HG02763 (cell line): ENCODE measurements at regions not wholly inside any gene's neighbourhood (a gene's known extent, or its start where the extent isn't known, plus 50 kb on each side); places are given as distances from the start of the nearest gene placed in this dataset.
"Not testable (repeated sequence)": the region's sequence is repeated elsewhere in the genome, so short reads cannot be mapped to it uniquely, and the experiment has no call there.

Experiments
- ATAC-seq: cut with Tn5 transposase; IDR thresholded peaks from one replicate; pipeline ENCODE4 v1.9.1; 2021; ENCODE audit warnings: mild to moderate bottlenecking, moderate library complexity; ENCODE audit not compliant: unreplicated experiment

DNA sequence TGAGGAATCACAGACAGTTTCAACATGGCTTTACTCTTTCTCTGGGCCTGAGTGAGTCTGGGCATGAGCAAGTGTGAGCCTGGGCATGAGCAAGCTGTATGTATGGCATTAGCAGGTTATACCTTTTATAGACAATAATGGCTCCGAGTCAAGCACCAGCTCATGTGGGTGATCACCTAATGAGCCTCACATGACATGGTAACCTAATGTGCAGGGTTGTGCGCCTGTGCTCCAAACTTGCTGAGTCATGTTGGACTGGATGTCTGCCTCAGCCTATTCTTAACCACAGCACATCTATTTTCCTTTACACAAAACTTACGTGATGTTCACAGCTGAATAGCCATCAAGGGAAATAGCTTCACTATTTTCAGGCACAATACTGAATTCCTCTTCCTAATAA is 236.2 kb upstream of the NRIP1 start:
- ATAC-seq = no peak

DNA sequence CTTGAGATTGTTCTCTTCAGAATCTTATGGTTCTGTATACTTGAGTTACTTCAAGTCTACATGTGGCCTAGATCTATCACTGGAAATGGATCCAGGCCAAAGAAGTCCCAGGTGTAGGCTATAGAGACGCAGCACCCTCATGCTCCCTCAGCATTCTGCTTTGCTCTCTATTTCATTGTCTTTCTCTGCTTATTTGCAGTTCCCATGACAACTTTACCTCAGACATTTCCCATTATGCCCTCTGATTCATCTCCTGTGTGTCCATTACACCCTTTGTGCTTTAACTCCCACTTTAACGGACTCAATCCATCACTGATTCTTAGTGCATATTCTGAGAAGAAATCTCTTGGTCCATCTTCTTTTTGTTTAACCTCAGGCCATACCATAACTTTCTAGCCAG is 236.9 kb upstream of the NRIP1 start:
- ATAC-seq = no peak

DNA sequence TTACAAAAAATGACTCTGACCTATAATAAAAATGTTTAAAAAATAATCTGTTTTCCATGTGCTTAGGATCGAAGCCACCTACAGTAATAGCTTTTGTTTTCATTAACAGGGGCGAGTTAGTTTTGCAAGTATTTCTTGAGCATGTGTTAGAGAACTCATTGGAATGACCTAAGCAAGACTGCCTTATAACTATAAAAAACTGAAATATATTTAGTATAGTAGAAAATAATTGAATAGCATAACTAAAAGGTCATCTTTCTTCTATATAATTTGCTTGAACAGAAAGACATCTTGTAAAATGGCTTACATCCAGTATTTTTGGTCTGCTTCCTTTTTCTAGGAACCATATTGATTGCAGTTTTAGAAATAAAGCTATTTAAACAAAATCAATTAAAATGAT is 241.5 kb upstream of the NRIP1 start:
- ATAC-seq = no peak

DNA sequence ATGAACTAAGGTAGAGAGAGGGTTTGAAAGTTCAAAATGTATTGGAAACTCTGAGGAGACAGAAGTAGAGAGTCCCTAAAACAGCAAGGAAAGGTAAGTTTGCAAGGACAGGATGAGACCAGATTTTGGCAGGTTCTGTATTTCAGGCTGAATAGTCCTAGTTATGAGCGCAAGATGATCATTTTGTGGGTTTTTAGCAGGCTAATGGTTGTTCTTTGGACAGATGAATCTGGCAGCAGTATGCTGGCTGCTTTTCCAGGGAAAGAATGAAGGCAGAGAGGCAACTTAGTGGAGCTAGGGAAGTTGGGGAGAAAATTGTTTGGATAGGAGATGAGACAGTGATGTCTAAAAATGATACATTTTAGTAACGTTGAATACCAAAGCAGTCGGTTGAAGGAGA is 243.5 kb upstream of the NRIP1 start:
- ATAC-seq = no peak

DNA sequence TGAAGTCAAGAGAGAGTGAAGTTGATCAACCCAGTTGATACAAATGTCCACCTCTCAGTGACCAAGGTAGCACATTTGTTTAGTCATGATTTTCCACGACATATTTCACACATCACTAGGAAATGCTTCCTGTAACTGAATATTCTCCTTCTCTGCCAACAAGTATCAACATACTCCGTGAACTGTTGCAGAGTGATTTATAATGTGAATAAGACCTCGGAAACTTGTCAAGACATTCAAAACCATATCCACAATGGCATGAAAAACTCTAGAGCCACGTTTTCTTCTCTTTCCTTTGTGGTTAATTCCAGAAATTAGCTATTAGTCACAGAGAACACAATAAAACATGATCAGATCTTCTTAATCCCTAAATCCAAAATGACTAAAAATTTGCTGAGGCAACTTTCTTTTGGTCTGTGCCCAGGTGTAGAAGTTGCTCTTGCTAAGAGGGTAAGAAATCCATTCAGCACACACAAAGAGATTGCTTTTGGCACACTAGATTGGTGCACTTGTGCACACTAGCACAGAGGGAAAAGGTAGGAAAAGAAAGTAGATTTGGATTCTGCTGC is 244.3 kb upstream of the NRIP1 start:
- ATAC-seq = no peak

DNA sequence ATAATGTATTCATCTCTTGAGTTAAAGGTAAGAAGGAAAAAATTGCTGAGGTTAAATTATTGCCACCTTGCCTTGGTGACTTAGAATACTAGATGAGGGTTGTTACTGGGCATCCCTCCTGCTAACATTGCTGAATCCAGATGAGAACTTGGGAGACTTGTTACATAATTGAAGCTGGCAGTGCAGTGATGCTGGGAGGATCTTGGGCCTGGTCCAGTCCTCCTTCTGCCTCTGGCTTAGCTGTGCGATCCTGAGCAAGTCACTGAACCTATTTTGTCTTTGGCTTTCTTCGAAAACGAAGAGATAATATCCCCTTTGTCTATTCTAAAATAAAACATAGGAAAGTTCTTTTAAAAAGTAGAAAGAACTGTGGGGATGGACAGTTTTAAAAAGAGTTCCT is 244.9 kb upstream of the NRIP1 start:
- no peak for ATAC-seq

DNA sequence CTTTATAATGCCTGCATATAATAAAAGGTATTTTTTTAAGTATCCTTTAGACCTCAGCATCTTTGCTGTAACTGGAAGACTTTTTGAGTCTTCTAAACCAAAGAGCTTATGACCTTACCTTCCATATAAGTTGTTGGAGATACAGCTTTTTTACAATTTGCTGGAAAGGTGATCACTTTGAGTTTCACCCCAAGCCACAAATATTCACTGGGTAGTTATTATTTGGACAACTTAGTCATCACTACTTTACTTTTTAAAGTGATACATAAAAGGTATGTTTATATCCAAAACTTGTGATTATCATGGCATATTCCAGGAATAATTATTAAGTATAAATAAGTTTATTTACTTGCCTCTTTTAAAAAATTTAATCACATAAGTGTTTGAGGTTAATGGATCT is 246.7 kb upstream of the NRIP1 start:
- ATAC-seq = no peak

DNA sequence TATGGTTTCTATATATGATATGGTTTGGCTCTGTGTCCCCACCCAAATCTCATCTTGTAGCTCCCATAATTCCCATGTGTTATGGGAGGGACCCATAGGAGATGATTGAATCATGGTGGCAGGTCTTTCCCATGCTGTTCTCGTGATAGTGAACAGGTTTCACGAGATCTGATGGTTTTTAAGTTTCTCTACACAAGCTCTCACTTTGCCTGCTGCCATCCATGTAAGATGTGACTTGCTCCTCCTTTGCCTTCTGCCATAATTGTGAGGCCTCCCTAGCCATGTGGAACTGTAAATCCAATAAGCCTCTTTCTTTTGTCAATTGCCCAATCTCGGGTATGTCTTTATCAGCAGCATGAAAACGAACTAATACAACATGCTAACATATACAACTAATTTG is 252.2 kb upstream of the NRIP1 start:
- not testable (repeated sequence) for ATAC-seq

DNA sequence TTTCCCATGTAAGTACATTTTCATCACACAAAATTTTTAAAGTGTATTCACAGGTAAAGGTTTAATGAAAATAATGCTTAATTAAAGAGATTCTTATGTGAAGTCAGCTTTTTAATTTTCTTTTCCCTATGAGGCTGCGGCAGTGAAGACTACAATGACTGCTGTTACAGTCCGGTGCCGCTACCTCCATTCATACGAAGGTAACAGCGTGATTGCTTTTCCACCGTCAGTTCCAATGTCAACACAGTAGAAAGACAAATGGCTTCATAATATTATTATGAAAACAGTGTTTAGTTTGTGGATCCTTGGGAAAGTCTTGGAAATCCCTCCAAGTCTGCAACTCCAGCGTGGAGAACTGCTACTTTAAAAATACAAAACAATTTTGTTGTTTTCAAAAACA is 254.9 kb upstream of the NRIP1 start:
- ATAC-seq = no peak

DNA sequence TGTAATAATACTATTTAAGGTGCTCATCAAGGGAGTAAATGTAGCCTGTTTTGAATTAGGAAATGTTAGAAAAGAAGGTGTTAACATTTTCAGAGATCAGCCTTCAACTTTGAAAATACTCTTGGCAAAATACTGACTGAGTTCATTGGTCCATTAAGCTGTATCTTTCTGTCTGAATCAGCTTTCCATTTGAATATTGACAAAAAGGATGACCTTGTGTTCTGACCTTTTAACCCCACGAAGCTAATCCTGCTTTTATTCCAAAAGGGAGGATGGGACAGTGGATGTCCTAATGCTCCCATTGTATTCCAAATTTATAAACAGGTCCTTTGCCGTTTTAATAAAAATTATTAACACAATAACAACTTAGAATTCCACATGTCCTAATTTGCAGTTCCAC is 259.7 kb upstream of the NRIP1 start:
- ATAC-seq = no peak

DNA sequence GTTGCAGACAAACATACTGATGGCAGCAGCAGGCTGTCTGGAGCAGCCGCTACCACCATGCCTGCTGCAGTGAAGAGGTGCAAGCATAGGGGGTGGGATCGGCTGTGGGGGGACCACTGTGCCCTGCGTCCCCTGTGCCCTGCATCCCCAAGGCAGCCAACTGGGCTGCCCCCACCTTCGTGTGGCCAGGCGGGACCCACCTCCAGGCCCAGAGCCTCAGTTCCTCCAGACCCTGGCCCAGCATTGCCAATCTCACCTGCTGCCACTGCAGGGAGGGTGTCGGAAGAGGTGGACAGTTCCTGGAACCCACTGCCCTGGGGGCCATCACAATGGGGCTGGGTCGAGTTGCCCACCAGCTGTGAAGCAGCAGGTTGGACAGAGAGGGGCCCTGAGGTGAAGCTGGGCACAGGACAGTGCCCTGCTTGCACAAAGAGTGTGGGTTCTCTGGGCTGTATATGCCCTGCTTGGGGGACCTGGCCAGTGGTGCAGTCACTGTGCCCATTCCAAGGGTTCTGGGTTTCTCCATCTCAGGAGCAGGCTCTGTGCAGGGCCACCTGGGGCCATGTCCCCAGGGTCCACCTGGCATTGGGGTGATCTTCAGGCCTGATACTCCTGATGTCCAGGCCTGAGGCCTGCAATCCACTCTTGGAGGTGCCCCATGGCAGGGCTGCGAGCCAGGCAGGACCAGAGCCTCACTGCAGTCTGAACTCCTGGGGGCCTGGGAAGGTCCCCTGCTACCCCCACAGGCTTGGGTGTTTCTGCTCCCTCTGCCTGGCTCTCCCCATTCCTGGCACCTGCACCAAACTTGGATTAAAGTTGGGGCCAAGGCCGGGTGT is 261.4 kb upstream of the NRIP1 start:
- no peak for ATAC-seq

DNA sequence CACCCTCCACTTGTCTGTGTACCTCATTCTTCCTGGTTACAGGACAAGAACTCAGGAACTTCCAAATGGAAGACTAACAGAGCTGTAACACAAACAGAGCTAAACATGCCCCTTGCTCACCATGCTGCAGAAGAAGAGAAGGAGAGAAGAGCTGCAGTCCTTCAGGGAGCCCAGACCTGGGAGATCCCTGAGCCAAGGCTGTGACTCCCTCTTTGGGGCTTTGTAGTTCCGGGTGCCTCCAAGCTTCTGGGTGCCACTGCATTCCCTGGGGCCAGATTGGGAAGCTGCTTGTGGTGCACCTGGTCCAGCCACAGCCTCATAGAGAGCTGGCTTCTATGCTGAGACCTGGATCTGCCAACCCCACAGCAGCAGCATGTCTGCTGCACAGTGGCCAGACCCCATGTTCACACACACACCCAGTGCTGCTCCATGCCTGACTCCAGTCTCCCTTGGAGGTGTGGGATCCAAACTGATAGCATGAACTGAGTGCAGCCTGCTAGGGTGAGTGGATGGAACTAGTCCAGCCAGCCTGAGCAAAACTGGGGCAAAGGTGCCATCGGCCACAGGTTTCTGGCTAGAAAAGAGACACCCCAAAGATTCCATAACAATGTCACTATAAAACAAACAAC is 263.0 kb upstream of the NRIP1 start:
- ATAC-seq = no peak

DNA sequence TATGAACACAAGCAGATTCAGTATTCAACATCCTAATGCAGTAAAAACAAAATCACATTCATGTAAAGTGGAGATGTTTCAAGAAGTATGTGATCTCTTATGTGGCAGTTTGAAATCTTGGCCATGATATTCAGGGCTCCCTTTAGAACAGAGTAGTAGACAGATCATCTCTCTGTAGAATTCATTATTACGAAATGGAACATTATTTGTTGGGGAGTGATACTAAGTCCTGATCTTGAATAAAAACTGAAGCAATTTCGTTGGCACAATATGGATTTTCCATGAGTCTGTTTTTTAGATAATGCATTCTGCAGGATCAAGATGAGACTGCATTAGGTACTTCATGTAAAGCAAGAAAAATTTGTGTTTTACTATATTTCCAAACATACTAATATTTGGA is 264.4 kb upstream of the NRIP1 start:
- ATAC-seq = no peak

DNA sequence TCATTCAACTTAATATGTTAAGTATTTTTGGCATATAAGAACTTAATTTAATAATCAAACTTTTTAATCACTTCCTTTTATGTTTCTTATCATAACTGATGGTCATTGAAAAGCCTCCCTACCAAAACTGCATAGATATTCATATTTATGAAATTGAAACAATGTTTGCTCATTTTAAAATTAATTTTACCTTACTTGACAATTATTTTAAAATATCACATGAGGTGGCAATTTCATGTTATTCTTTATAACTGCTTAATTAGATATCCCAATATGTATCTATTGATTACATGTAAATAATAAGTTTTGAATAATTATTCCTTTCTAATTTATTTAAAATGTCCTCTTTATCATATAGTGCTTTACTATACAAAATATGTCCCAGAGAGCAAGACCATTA is 266.1 kb upstream of the NRIP1 start:
- no peak for ATAC-seq

DNA sequence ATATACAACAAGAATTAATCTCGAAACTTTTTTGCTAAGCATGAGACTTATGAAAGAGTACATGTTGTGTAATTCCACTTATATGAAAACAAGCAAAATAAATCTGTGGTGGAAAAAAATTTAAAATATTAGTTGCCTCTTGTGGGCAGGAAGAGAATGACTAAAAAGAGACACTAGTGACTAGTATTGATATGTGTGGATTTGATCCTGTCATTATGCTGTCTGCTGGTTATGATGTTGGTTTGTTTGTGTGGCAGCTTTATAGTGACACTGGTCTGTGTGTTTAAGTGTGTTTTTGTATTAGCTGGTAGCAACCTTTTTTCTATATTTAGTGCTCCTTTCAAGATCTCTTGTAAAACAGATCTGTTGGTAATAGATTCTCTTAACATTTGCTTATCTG is 267.8 kb upstream of the NRIP1 start:
- no peak for ATAC-seq

DNA sequence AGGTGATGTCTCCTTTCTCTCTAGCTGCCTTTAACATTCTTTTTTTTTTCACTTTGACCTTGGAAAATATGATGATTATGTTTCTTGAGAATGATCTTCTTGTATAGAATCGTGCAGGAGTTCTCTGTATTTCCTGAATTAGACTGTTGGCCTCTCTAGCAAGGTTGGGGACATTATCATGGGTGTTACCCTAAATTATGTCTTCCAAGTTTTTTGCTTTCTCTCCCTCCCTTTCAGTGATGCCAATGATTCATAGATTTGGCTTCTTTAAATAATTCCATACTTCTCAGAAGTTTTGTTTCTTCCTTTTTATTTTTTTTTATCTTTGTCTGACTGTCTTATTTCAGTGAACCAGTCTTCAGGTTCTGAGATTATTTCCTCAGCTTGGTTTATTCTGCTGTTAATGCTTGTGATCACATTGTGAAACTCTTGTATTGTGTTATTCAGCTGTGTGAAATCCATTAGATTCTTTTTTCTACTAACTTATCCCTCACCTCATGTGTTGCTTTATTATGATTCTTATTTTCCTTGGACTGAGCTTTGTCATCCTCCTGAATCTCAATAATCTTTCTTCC is 268.4 kb upstream of the NRIP1 start:
- ATAC-seq = no peak

DNA sequence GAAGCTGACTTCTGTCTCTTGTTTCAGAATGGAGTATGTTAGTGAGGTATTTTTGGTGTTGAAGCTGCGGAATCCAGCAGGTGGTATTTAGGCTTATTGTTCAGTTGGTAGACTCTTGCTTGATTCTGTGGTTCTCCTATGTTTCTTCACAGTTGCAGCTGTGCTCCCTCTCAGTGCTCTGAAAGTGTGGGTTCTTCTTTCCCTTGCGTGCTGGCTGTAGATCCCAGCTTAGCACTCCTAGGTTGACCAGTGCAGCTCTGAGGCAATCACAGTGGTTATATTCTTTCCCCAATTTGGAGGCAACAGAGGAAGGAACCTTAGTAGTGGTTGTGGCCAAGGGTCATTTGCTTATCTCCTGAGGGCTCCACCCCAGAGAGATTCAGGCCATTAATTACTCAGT is 269.2 kb upstream of the NRIP1 start:
- ATAC-seq = no peak

DNA sequence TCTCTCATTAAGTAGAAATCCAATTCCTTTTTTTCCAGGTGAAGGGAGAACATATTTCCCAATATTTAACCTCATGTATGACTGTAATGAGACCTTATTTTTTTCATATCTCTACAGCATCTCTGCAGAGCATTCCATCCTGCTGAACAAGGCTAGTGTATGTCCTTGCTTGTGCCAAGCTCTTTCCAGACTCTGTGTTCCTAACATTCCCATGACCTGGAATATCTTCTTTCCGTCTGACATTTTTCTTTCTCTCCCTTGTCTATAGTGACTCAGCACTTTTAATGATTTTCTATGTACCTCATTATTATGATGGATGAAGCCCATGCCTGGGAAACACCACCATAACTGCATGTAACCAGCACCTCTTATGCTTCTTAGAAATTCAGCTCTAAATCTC is 278.3 kb upstream of the NRIP1 start:
- no peak for ATAC-seq

DNA sequence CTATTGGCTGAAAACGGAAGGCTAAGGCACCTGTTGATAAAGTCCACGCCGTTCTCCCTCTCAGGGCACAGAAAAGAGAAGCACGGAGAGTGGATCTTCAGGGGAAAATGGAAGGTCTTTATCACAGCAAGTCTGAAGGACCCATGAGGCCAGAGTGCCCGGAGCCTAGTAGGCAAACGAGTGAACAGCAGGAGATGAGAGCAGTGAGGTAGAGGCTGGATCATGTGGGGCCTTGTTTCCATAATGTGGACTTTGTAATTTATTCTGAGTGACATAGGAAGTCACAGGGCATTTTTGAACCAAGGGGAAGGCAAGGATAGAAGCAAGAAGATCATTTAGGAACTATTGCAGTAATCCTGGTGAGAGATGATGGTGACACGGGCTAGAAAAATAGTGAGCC is 287.2 kb upstream of the NRIP1 start:
- no peak for ATAC-seq

DNA sequence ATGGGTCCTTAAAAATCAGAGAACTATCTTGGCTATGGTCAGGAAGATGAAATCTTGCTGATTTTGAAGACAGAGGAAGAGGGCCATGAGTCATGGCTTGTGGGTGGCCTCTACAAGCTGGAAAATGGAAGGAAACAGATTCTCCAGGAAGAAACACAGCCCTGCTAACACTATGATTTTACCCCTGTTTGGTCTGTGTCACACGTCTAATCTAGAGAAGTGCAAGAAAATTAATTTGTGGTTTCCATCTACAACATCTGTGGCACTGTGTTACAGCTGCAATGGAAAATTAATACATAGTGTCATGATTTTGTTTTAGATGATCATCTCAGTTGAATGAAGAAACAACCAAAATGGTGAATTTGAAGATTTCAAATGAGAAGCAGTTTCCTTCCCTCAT is 288.7 kb upstream of the NRIP1 start:
- ATAC-seq = no peak

DNA sequence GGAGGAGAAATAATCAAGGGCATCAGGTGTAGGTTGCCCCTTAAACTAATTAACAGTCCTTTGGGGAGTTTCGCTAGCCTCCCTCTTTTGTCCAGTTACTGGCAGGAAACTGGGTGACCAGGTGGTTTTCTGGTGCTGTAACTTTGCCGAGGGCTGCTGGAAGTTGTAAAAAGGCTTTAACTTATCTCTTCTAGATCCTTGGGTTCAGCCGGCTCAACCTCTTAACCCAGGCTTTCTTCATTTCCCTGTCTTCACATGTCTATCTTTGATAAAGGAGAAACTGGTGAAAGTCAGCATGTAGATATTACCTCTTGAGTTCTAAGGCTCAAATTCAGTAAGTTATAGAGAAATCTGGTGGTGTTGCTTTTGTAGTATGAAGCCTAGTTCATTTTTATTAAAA is 289.7 kb upstream of the NRIP1 start:
- ATAC-seq = no peak

DNA sequence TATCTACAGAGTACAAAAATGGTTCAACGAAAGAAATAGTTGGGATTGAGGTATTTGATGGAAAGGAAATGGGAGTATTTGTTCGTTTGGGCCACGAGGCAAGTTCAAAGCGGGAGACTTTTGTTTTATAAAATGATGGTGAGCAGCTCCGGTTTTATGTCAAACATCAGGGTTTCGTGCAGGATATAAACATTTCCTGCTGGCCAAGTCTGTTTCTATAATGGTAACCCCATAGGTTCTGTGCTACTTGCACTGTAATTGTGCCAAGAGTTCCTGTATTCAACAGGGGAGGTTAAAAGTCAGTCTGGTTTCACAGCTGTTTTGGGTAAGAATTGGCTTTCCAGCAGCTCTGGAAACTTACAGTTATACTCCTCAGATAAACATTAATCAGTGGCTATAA is 290.3 kb upstream of the NRIP1 start:
- ATAC-seq = no peak
